Activated naive CD4-positive, alpha-beta T cell treated with Interleukin-2 at 50 U/mL for 16 hours (primary cell): ENCODE measurements at regions not wholly inside any gene's neighbourhood (a gene's known extent, or its start where the extent isn't known, plus 50 kb on each side); places are given as distances from the start of the nearest gene placed in this dataset.

ENCODE experiments used
- DNase-seq: peaks from one replicate; pipeline ENCODE4 v3.0.0-alpha.2; 2020

DNA sequence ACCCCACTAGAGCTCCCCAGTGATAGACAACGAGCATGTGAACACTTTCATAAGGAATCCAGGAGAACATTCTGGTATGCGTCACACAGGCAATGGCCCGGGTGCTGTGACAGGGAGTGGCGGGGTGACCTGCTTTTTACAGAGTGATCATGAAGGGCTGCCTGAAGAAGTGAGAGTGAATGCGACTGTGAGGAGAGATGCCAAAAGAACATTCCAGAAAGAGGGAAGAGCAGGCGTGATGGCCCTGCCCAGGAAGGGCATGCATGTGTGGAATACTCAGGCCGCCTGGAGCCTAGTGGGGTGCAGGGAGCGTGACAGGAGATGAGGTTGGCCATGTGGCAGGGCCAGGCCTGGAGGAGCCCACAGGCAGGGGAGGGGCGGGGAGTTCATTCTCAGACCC, 53.8 kb downstream of the FZD10 start:
- DNase-seq: no peak

- no peak for DNase-seq
Measured at GRCh38 chr12:130218682-130219081, 56.4 kb downstream of the FZD10 start.

DNA sequence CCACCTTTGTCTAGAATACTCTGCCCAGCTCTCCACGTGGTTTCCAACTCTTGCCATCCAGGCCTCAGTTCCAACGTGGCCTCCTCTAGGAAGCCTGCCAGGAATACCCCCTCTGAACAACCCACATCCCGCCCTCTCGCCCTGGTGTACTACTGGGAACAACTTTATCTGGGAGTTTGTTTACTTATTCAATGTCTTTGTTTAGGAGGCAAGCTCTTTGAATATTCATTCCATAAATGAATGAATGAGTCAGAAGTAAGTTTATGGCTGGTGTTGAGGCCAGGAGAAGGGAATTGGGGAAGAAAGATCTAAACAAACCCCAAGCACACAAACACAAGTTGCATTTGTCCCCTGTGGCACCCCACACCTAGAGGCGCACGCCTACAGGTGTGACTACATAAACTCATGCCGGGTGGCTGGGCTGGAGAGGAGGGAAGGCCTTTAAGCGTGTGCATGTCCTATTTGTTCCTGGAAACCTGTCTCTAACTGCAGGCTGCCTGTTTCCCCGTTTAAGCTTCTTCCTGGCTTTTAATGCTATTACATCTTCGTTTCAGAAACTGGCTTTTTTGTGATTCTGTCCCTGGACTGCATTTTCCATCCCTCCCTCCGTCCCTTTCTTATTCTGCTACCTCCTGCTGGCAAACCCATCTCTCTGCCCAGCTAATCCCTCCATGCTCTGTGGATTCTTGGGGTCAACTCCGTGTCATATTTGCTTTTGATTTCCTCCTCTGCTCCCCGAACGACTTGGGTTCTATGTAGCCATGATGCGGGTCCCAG, 57.9 kb downstream of the FZD10 start:
- no peak for DNase-seq

DNA sequence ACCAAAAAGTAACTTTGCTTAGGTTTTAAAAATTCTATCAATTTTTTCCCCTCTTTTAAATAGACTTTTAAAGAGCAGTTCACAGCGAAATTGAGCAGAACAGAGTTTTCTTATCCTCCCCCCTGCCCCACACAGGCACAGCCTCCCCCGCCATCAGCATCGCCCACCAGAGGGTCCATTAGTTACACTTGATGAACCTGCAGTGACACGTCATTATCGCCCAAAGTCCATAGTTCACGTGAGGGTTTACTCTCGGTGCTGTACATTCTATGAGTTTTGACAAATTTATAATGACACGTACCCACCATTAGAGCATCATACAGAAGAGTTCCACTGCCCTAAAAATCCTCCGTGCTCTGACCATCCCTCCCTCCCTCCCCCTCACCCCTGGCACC, 58.4 kb downstream of the FZD10 start:
- DNase-seq: no peak

DNA sequence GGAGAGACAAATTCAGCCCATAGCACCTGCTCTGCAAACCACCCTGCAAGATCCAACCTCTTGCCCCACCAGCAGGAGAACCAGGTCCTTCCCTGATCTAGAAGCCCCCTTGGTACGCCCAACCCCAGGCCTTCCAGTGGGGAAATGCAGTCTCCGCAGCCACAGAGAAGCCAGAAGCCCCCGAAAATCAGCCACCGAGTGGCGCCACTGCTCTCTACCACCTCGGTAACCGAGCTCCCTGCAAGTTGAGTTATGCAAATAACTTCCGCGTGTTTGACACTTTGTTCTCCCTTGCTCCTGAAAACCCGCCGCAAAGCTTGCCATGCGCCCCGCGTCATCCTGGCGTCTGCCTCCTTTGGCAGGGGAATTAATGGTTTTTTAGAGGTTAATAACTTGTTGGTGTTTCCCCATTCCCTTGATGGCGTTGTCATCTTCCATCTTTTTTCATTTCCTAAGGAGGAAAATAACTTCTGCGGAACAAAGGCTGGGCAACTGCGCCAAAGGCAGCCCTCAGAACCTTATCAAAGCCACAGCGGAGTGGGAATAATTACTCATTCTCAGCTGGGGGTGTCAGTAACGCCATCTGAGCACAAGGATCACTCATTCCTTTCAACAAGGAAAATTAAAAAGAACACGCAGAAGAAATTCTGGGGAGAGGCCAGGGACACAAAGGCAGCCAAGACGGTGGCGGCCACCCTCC, 60.4 kb downstream of the FZD10 start:
- DNase-seq: no peak

DNA sequence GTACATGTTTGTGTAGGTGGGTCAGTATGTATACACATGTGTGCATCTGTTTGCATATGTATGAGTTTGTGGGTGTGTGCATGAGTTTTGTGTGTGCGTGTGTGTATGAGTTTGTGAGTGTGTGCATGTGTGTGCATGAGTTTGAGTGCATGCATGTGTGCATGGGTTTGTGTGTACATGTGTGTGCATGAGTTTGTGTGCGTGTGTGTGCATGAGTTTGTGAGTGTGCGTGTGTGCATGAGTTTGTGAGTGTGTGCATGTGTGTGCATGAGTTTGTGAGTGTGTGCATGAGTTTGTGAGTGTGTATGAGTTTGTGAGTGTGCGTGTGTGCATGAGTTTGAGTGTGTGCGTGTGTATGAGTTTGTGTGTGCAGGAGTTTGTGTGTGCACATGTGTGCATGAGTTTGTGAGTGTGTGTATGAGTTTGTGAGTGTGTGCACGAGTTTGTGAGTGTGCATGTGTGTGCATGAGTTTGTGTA, 61.5 kb downstream of the FZD10 start:
- no peak for DNase-seq

DNA sequence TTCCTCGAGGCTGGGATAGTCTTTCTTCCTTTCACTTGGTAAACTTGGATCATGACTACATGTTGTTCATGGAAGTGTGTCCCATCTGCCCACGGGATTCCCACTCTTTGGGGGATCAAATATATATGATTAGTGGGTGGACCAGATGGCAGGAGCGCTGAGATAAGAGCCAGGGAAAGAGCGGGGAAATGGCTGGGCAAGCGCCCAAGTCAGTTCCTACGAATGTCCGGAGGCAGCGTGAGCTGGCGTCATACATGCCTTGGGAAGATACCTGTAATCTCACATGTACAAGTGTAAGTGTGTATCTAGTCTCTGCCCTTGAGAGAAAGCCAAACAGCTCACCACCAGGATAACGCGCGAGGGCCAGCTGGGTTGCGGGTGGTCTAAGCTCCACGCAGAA, 62.3 kb downstream of the FZD10 start:
- no peak for DNase-seq

- no peak for DNase-seq
Measured at GRCh38 chr12:130225347-130225746, 63.1 kb downstream of the FZD10 start.

- no peak for DNase-seq
Measured at GRCh38 chr12:130226126-130226525, 63.9 kb downstream of the FZD10 start.

- no peak for DNase-seq
Measured at GRCh38 chr12:130226771-130227170, 64.5 kb downstream of the FZD10 start.

- DNase-seq: no peak
Measured at GRCh38 chr12:130227641-130228040, 65.4 kb downstream of the FZD10 start.

- no peak for DNase-seq
Measured at GRCh38 chr12:130236446-130236845, 74.2 kb downstream of the FZD10 start.

GRCh38 chr12:130240831-130241590, 78.7 kb downstream of the FZD10 start:
- no peak for DNase-seq

DNA sequence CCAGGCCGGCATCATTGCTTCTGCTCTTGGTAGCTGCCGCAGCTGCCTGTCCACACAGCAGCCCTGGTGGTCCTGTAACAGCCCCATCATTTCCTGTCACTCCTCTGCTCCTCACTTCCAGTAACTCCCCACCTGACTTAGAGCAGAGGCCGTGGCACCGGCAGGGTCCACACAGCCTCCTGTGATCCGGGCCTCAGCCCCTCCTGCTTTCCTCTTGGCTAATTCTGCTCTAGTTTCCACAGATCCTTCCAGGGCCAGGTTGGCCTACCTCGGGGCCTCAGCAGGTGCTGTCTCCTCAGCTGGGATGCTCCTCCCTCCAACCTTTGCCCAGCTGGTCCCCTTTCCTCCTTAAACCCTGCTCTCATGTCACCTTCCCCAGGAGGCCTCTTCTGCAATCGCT, 80.2 kb downstream of the FZD10 start:
- DNase-seq: no peak

DNA sequence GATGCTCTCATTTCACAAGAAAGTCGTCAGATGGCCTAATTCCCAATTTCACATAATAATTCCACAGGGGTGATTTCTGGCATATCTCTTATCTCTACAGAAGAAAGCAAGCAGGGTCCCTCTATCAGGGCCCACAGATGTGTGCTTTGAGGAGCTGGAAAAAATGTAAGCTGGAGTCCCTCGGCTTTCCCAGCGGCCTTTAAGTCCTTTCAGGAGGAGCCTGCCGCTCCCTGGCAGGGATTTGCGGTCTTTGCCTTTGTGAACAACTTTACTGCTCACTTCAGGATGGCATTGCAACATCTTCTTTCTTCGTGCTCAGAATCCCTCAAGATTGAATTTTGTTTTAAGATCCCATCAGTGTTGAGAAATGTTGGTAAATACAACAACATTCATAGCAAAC, 83.0 kb downstream of the FZD10 start:
- DNase-seq: no peak

DNA sequence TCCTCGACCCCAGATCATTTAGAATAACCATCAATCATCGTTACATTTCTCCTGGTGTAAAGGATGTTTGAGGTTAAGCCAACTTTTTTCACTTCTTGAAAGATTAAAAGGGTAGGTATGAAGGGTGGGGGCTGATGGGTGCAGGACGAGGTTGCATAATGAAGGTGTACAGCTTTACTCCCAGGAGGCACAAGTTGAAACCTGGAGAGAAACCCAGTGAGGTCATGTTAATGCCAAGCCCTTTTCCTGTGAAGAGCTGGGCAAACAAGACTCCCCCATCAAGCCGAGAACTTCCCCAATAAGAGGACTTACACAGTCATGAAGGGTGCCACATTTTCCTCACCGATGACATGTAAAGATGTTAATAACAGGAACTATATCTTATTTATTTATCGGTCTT, 84.3 kb downstream of the FZD10 start:
- DNase-seq: no peak

DNA sequence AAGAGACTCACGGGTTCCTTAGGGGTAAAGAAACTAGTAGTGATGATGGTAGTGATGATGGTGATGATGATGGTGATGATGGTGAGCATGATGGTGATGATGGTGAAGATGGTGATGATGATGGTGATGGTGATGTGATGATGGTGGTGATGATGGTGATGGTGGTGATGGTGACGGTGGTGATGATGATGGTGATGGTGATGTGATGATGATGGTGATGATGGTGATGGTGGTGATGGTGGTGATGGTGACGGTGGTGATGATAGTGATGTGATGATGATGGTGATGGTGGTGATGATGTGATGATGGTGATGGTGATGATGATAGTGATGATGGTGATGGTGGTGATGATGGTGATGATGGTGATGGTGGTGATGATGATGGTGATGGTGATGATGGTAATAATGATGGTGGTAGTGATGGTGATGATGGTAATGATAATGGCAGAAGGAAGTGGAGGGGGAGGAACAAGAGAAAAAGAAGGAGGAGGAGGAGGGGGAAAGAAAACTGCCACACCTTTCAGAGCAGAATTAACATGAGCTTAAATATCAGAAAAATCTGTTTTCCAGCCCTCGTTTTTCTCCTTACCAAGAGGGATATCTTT, 85.5 kb downstream of the FZD10 start:
- no peak for DNase-seq

- no peak for DNase-seq
Measured at GRCh38 chr12:130249376-130249775, 87.1 kb downstream of the FZD10 start.

- no peak for DNase-seq
Measured at GRCh38 chr12:130251236-130251780, 86.4 kb upstream of the PIWIL1 start.

- DNase-seq: no peak
Measured at GRCh38 chr12:130253866-130254265, 83.8 kb upstream of the PIWIL1 start.

- no peak for DNase-seq
Measured at GRCh38 chr12:130254461-130255276, 83.0 kb upstream of the PIWIL1 start.

- DNase-seq: no peak
Measured at GRCh38 chr12:130258863-130259262, 78.8 kb upstream of the PIWIL1 start.
